Hematopoietic multipotent progenitor cell treated with erythropoietin and hydrocortisone succinate and interleukin-3 and kit ligand, for 17 days (in vitro differentiated cells): ENCODE measurements at regions not wholly inside any gene's neighbourhood (a gene's known extent, or its start where the extent isn't known, plus 50 kb on each side); places are given as distances from the start of the nearest gene placed in this dataset.

Experiments
- DNase-seq: peaks from one replicate; pipeline ENCODE4 v3.0.0-alpha.2; 2015; ENCODE audit warnings: low spot score

DNA sequence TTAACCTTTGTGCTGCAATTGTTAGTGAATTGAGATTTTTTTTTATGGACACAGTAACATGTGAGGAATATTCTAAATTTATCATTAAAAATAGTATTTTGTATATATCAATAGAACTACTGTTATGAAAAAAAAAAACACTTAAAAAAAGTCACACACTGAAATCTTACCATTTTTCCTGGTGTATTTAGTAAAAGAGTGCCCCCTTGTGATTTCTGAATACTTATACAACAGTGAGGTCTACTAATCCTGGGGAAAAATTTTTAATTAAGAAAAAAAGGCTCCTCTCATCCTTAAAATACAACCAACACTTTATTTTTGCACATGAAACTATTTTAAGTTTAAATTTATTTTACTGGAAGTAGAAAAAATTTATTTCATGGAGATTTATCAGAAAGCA lies 56.4 kb upstream of the SPOCK3 start:
- no peak for DNase-seq

- no peak for DNase-seq
Observed at GRCh38 chr4:167308876-167309275, 74.6 kb upstream of the SPOCK3 start.

- no peak for DNase-seq
Observed at GRCh38 chr4:167321299-167321698, 87.0 kb upstream of the SPOCK3 start.

DNA sequence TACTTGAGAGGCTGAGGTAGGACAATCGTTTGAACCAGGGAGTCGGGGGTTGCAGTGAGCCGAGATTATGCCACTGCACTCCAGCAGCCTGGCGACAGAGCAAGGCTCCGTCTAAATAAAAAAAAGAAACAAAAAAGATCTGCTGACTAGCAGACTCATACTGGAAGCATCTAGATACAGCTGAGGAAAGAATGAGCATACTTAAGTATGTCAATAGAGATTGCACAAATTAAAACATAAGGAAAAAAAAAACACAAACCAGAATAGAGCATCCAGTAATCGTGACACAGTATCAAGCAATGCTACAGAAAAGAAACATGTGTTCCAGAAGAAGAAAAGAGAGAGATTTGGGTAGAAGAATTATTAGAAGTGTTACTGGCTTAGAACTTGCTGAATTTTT lies 105.5 kb upstream of the SPOCK3 start:
- DNase-seq = no peak

DNA sequence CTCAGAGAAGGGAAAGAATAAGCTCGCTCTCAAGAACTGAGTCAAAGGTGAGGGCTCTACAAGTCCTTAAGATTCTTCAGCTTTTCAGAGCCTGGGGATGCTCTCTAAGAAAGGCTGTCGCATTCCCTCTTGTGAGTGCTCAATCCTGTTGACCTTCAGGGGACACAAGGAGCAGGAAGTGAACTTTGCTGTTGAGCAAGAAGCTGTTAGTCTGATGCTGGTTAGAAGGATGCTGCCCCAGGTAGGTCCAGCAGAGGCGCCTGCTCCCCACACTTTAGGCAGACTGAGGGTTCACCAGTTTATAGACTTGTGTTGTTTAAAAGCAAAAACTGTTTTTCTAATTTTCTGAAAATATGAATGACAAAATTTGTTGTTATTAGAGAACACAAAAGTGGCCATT lies 125.4 kb upstream of the SPOCK3 start:
- no peak for DNase-seq

DNA sequence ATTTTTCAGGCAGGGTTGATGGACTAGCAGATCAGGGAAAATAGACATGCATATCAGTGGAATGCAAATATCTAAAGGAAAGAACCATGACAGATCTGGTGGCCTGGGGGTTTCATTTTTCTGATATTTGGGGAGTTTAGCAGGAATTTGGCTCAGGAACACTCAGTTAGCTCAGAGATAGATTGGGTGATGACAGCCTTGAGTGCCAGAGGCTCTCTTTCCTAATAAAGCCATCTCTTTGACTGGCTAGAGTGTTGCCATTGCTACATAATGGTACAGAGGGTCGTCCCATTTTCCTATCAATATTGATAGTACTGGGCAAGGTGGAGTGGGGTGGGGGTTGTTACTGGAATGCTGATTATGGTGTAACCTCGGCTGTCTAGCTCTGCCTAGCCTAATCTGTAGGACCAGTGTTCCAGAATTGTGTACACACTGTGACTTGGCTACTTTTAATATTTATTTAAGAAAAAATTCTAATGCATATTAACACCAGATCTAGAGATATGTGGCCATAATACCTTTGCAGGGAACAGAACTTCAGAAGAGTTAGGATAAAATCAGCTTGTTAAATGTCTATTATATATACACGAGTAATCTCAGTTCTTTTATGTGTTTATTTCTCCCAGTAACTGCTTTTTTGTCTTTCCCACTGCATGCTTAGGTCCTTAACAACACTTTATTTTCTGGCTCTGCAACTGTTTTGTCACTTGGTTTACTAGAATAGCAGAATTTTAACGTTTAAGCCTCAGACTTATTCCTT lies 145.0 kb upstream of the SPOCK3 start:
- DNase-seq = no peak

DNA sequence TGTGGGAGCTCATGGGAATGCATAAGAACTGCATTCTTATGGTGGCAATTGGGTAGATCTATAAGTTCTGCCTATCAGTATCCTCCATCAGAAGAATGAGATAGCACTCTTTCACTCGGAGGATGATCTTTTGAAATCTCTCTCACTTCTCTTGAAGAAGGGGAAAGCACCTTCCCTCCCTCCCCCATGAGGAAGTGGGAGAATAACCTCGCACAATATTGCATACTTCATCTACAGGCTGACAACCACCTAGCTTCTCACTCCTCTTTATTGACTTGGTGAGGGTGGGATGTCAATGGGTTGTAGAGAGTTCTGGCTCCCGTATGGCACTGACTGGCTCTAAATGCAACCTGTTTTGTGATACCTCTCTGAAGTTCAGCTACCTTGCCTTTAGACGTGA lies 146.7 kb upstream of the SPOCK3 start:
- no peak for DNase-seq

DNA sequence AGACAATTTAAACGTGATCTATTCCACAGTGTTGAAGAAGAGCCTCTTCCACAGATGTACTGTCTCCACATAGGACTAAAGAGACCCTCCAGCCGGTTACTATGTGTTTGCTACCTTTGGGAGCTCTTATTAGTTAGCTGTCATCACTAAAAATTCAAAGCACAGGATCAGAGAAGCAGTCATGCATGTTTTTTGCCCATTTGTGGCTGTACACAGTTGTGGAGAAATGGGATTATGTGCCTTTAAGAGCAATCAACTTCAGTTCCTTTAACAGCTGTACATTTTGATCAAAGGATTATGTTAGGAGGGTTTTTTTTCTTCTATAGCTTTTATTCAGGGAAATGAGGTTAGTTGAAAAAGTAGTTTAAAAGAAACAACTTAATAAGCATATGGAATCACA lies 149.0 kb upstream of the SPOCK3 start:
- DNase-seq = no peak

DNA sequence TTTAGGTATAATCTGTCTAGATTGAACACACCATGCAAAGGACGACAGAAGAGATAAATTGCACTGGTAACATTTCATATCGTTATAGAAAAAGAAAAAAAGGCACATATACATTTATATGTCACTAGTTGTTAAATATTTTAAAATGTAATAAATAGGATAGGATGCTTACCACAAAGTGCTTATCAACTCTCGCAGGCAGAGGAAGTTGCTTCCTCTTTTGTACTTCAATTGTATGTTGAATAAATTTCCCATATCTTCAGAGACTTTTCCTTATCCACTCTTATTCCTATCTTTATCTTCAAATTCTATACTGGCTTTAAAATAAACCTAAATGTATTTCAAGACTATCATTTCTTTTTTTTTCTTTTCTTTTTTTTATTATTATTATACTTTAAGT lies 163.3 kb upstream of the SPOCK3 start:
- DNase-seq = no peak

GRCh38 chr4:167399201-167399600 lies 164.9 kb upstream of the SPOCK3 start:
- DNase-seq = no peak

DNA sequence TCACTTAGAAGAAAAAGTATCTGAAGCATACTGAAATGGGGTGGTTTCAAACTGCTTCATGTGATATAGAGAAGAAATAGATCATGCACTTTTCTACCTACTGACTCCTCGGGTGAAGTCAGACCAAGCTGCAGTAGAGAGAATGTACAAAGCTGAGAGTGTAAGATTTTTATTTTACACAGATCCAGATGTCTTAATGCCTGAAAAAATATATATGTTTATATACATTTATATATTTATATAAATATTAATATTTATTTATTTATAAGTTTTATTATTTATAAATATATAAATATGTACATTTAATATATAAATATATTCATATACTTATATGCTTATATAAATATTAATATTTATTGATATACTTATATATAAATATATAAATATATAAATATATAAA lies 171.9 kb upstream of the SPOCK3 start:
- DNase-seq = no peak

- no peak for DNase-seq
Observed at GRCh38 chr4:167415461-167415860, 181.2 kb upstream of the SPOCK3 start.

GRCh38 chr4:167419468-167420140 lies 185.3 kb upstream of the SPOCK3 start:
- no peak for DNase-seq

DNA sequence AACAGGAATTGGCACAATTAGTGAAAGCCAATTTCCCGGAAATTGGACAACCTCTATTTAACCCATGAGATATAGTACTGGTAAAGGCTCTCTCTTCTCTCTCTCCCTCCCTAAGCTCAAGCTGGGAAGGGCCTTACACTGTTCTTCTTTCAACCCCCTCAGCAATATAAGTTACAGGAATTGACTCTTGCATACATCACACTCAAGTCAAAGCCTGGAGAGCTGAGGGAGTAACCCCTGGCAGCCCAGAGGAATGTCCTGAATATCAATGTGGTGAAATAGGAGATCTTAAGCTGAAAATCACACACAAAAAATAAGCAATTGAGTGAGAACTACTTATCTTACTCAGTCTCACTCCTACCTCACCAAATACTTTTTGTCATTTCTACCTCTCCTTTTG lies 186.9 kb upstream of the SPOCK3 start:
- DNase-seq = no peak

GRCh38 chr4:167424341-167425256 lies 190.3 kb upstream of the SPOCK3 start:
- no peak for DNase-seq

GRCh38 chr4:167428156-167428555 lies 193.9 kb upstream of the SPOCK3 start:
- no peak for DNase-seq

GRCh38 chr4:167431371-167431770 lies 197.1 kb upstream of the SPOCK3 start:
- no peak for DNase-seq

GRCh38 chr4:167435786-167436185 lies 201.5 kb upstream of the SPOCK3 start:
- no peak for DNase-seq

- no peak for DNase-seq
Observed at GRCh38 chr4:167443841-167444240, 209.5 kb upstream of the SPOCK3 start.

- DNase-seq = no peak
Observed at GRCh38 chr4:167452922-167453430, 218.7 kb upstream of the SPOCK3 start.

GRCh38 chr4:167456619-167457018 lies 222.3 kb upstream of the SPOCK3 start:
- DNase-seq = no peak

DNA sequence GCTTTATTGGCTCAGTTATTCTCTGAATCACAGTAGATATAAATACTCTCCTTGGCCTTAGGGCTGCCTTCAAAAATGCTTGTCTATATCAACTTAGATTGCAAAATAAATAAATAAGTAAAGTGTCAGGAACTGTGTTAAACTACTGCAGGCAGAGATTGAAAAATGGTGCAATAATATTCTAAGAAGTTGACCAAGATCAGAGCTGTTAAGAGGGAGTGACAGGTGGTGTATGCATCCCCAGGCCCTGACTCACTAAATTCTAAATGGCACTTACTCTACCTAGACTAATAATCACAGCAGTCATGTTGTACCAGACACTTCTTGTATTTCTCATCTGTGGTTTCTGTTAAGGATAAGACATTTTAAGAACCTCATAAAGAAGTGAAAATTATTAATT lies 235.1 kb upstream of the SPOCK3 start:
- DNase-seq = no peak

- no peak for DNase-seq
Observed at GRCh38 chr4:167475951-167476350, 241.7 kb upstream of the SPOCK3 start.
